GM12891 (cell line): ENCODE measurements at regions not wholly inside any gene's neighbourhood (a gene's known extent, or its start where the extent isn't known, plus 50 kb on each side); places are given as distances from the start of the nearest gene placed in this dataset.
A peak's percentile ranks its signal among the peaks of the same experiment; 100 is the strongest.
"Not testable (repeated sequence)": the region's sequence is repeated elsewhere in the genome, so short reads cannot be mapped to it uniquely, and the experiment has no call there.

Experiments used
- DNase-seq: peaks from one replicate; pipeline ENCODE4 v3.0.0; 2011; ENCODE audit warnings: low spot score; ENCODE audit not compliant: insufficient read length
- FAIRE-seq: peaks from 2 replicates; lab custom pipeline; 2011; peaks lifted over from hg19 to GRCh38; lab: Jason Lieb, UNC
- PAX5 ChIP-seq: IDR thresholded peaks from 2 replicates; pipeline ENCODE4 v1.6.1; 2011; ENCODE audit warnings: low read length, moderate library complexity, mild to moderate bottlenecking; ENCODE audit not compliant: insufficient read depth, severe bottlenecking
- POLR2A ChIP-seq: IDR thresholded peaks from 2 replicates; pipeline ENCODE4 v1.6.1; 2011; ENCODE audit warnings: low read depth, low read length, control low read depth
- POLR2AphosphoS5 ChIP-seq: IDR thresholded peaks from 2 replicates; pipeline ENCODE4 v1.6.1; 2011; ENCODE audit warnings: low read depth, low read length, control low read depth
- POU2F2 ChIP-seq: IDR thresholded peaks from 2 replicates; pipeline ENCODE4 v1.6.1; 2011; ENCODE audit warnings: low read depth, mild to moderate bottlenecking, control low read depth, low read length, moderate library complexity
- SPI1 ChIP-seq: IDR thresholded peaks from 2 replicates; pipeline ENCODE4 v1.6.1; 2011; ENCODE audit warnings: low read depth, low read length, control low read depth
- TAF1 ChIP-seq: IDR thresholded peaks from 2 replicates; pipeline ENCODE4 v1.6.1; 2011; ENCODE audit warnings: low read depth, low read length, control low read depth

DNA sequence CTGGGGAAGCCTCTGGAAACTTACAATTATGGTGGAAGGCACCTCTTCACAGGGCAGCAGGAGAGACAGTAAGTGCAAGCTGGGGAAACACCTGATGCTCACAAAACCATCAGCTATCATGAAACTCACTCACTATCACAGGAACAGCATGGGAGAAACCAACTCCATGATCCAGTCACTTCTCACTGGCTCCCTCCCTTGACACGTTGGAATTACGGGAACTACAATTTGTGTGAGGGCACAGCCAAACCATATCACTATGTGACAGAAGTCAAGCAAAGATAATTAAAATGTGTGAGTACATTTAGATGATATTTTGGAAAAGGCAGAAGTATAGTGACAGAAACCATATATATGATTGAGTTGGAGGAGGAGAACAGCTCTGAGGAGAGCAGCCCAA is 474.0 kb upstream of the OLFM3 start:
- DNase-seq (no peak), FAIRE-seq (no peak)
- no peak for TF ChIP-seq PAX5
- no peak for TF ChIP-seq POLR2AphosphoS5
- no peak for TF ChIP-seq POU2F2

DNA sequence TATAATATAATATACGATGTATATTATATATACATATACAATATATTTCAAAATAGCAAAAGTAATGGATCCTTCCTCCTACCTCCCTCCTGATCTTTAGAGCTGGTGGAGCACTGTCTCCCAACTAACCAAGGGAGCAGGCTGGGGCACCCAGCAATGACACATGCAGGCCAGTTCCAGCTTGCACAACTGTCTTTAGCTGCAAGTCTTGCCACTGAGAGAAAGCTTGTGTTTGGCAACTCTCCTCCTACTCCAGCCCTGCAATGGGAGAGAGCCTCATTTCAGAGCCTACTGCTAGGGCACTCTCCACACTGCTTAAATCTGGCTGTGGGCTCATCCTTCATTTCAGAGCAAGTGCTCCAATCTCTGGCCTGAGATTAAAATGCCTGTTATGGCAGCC is 469.8 kb upstream of the OLFM3 start:
- DNase-seq, result no peak
- no peak for FAIRE-seq
- no peak for TF ChIP-seq POU2F2

GRCh38 chr1:102463328-102463727 is 466.6 kb upstream of the OLFM3 start:
- no peak for FAIRE-seq
- TF ChIP-seq PAX5, result no peak
- no peak for TF ChIP-seq SPI1
- TF ChIP-seq POU2F2, result no peak
- TF ChIP-seq POLR2A, result no peak
- TF ChIP-seq TAF1, result no peak
- no peak for TF ChIP-seq POLR2AphosphoS5
- no peak for DNase-seq

DNA sequence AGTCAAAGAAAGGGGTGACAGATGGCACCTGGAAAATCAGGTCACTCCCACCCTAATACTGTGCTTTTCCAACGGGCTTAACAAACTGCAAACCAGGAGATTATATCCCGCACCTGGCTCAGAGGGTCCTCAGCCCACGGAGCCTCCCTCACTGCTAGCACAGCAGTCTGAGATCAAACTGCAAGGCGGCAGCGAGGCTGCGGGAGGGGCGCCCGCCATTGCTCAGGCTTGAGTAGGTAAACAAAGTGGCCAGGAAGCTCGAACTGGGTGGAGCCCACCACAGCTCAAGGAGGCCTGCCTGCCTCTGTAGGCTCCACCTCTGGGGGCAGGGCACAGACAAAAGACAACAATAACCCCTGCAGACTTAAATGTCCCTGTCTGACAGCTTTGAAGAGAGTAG is 445.6 kb upstream of the OLFM3 start:
- not testable (repeated sequence) for FAIRE-seq, DNase-seq

- peak; percentile 50 for TF ChIP-seq SPI1
- no peak for TF ChIP-seq POLR2A
- TF ChIP-seq TAF1, result no peak
- TF ChIP-seq POLR2AphosphoS5, result no peak
- no peak for FAIRE-seq
- no peak for DNase-seq
Observed at GRCh38 chr1:102435483-102435882, 438.8 kb upstream of the OLFM3 start.

- no peak for TF ChIP-seq SPI1
- TF ChIP-seq PAX5, result no peak
- TF ChIP-seq POLR2A, result no peak
- DNase-seq, result no peak
- FAIRE-seq, result peak; percentile 87
Observed at GRCh38 chr1:102434421-102434820, 437.7 kb upstream of the OLFM3 start.

- no peak for DNase-seq
- no peak for FAIRE-seq
- TF ChIP-seq TAF1 (no peak), SPI1 (peak; percentile 60), POU2F2 (no peak), POLR2A (no peak)
Observed at GRCh38 chr1:102431253-102431652, 434.5 kb upstream of the OLFM3 start.

- DNase-seq, result no peak
- FAIRE-seq, result no peak
- TF ChIP-seq POLR2AphosphoS5 (no peak), POLR2A (no peak), SPI1 (no peak), PAX5 (no peak), POU2F2 (no peak), TAF1 (no peak)
Observed at GRCh38 chr1:102420034-102420433, 423.3 kb upstream of the OLFM3 start.
